HG02759 (cell line): ENCODE measurements at regions not wholly inside any gene's neighbourhood (a gene's known extent, or its start where the extent isn't known, plus 50 kb on each side); places are given as distances from the start of the nearest gene placed in this dataset.
"Not testable (repeated sequence)": the region's sequence is repeated elsewhere in the genome, so short reads cannot be mapped to it uniquely, and the experiment has no call there.

Source experiments
- ATAC-seq: cut with Tn5 transposase; IDR thresholded peaks from one replicate; pipeline ENCODE4 v1.9.1; 2021; ENCODE audit warnings: mild to moderate bottlenecking, moderate library complexity; ENCODE audit not compliant: unreplicated experiment

- ATAC-seq = no peak
Observed at GRCh38 chr16:65716737-65717700, 595.2 kb upstream of the CDH11 start.

GRCh38 chr16:65713181-65713808 is 591.4 kb upstream of the CDH11 start:
- no peak for ATAC-seq

- no peak for ATAC-seq
Observed at GRCh38 chr16:65710107-65710506, 588.2 kb upstream of the CDH11 start.

- ATAC-seq = no peak
Observed at GRCh38 chr16:65704866-65705265, 583.0 kb upstream of the CDH11 start.

GRCh38 chr16:65702707-65703402 is 581.0 kb upstream of the CDH11 start:
- ATAC-seq = no peak

GRCh38 chr16:65700596-65700995 is 578.7 kb upstream of the CDH11 start:
- ATAC-seq = no peak

- ATAC-seq = no peak
Observed at GRCh38 chr16:65698791-65699321, 577.0 kb upstream of the CDH11 start.

- no peak for ATAC-seq
Observed at GRCh38 chr16:65697521-65697920, 575.7 kb upstream of the CDH11 start.

- no peak for ATAC-seq
Observed at GRCh38 chr16:65697065-65697464, 575.2 kb upstream of the CDH11 start.

GRCh38 chr16:65691846-65692245 is 570.0 kb upstream of the CDH11 start:
- ATAC-seq = not testable (repeated sequence)

- ATAC-seq = no peak
Observed at GRCh38 chr16:65689726-65690125, 567.9 kb upstream of the CDH11 start.

- ATAC-seq = no peak
Observed at GRCh38 chr16:65688301-65688700, 566.4 kb upstream of the CDH11 start.

GRCh38 chr16:65684230-65684629 is 562.4 kb upstream of the CDH11 start:
- no peak for ATAC-seq

GRCh38 chr16:65681406-65681805 is 559.5 kb upstream of the CDH11 start:
- ATAC-seq = no peak

- no peak for ATAC-seq
Observed at GRCh38 chr16:65679785-65680184, 557.9 kb upstream of the CDH11 start.

GRCh38 chr16:65675161-65675560 is 553.3 kb upstream of the CDH11 start:
- no peak for ATAC-seq

- no peak for ATAC-seq
Observed at GRCh38 chr16:65672960-65673359, 551.1 kb upstream of the CDH11 start.

- no peak for ATAC-seq
Observed at GRCh38 chr16:65671071-65671470, 549.2 kb upstream of the CDH11 start.

GRCh38 chr16:65668064-65668595 is 546.3 kb upstream of the CDH11 start:
- no peak for ATAC-seq

GRCh38 chr16:65667011-65667578 is 545.2 kb upstream of the CDH11 start:
- no peak for ATAC-seq
